Suprapubic skin (tissue), 3 donors: ENCODE measurements at regions not wholly inside any gene's neighbourhood (a gene's known extent, or its start where the extent isn't known, plus 50 kb on each side); places are given as distances from the start of the nearest gene placed in this dataset.

Experiments used
- POLR2A ChIP-seq, 2 donors: fragments of 450-650 bp; IDR thresholded peaks; one replicate each; pipeline ENCODE4 v1.6.1; 2017; ENCODE audit warnings: antibody characterized with exemption in 2 of 2, mild to moderate bottlenecking in 2 of 2, moderate library complexity in 2 of 2
- TF ChIP-seq, protein P1 (sequence below), 2 donors: fragments of 200-600 bp in 1 of 2; fragments of 450-650 bp in 1 of 2; sonication (generic) in 1 of 2; IDR thresholded peaks; one replicate each; pipeline ENCODE4 v1.5.1; 2016 to 2019; ENCODE audit warnings: antibody characterized with exemption in 2 of 2, mild to moderate bottlenecking in 1 of 2, moderate library complexity in 1 of 2

DNA sequence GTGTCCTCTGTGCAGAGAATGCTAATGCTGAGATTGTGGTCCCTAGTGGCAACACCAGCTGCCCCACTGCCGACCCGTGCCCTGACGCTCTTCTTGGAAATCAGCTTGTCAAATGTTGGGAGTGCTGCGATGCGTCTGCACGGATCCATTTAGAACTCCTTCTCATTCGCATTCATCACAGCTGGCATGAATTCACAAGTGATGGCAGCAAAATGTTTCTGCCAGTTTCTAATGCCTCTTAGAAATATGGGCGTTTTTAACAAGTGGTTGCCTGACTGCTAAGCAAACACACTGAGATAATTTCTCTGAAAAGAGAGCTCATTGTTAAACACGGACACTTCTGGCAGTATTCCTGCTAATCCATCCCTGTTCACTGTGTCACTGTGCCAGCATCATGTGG is 131.9 kb upstream of the KCNJ6 start:
- TF ChIP-seq, protein P1, sequence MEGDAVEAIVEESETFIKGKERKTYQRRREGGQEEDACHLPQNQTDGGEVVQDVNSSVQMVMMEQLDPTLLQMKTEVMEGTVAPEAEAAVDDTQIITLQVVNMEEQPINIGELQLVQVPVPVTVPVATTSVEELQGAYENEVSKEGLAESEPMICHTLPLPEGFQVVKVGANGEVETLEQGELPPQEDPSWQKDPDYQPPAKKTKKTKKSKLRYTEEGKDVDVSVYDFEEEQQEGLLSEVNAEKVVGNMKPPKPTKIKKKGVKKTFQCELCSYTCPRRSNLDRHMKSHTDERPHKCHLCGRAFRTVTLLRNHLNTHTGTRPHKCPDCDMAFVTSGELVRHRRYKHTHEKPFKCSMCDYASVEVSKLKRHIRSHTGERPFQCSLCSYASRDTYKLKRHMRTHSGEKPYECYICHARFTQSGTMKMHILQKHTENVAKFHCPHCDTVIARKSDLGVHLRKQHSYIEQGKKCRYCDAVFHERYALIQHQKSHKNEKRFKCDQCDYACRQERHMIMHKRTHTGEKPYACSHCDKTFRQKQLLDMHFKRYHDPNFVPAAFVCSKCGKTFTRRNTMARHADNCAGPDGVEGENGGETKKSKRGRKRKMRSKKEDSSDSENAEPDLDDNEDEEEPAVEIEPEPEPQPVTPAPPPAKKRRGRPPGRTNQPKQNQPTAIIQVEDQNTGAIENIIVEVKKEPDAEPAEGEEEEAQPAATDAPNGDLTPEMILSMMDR (IDR thresholded peaks at IDR 0.05) = no peak
- TF ChIP-seq POLR2A (IDR thresholded peaks at IDR 0.05) = no peak
